Cardiac muscle cell (in vitro differentiated cells and primary cell): ENCODE measurements at regions not wholly inside any gene's neighbourhood (a gene's known extent, or its start where the extent isn't known, plus 50 kb on each side); places are given as distances from the start of the nearest gene placed in this dataset.

Experiments used
- DNase-seq, 2 donors: peaks; one replicate each; pipeline versions ENCODE4 v3.0.0 to v3.0.0-alpha.2; 2010 to 2017; ENCODE audit warnings: low read depth in 1 of 2, low spot score in 1 of 2
- H3K27ac ChIP-seq: fragments of 200-600 bp; sonication (generic); 2 replicates; pipeline ENCODE4 v1.5.1; 2016
- H3K27me3 ChIP-seq: fragments of 200-600 bp; sonication (generic); 2 replicates; pipeline ENCODE4 v1.6.0; 2016; ENCODE audit warnings: control low read depth
- H3K36me3 ChIP-seq: fragments of 200-600 bp; sonication (generic); 2 replicates; pipeline ENCODE4 v1.5.1; 2016; ENCODE audit warnings: control low read depth
- H3K4me1 ChIP-seq: fragments of 200-600 bp; sonication (generic); 2 replicates; pipeline ENCODE4 v1.8.1; 2017; ENCODE audit warnings: low read depth, mild to moderate bottlenecking, mixed run types
- H3K4me3 ChIP-seq: fragments of 200-600 bp; sonication (generic); 2 replicates; pipeline ENCODE4 v1.5.1; 2016; ENCODE audit warnings: mild to moderate bottlenecking
- H3K9me3 ChIP-seq: fragments of 200-600 bp; sonication (generic); 2 replicates; pipeline ENCODE4 v1.5.1; 2017; ENCODE audit warnings: low read depth, mild to moderate bottlenecking, control low read depth
- CTCF ChIP-seq: IDR thresholded peaks from 2 replicates; pipeline ENCODE4 v1.5.1; 2012; ENCODE audit warnings: low read depth, mild to moderate bottlenecking, low read length

GRCh38 chr14:76264384-76264783 lies 111.6 kb upstream of the ESRRB start:
- no peak overlapping the region for H3K4me3 ChIP-seq
- TF ChIP-seq CTCF = no peak
- no peaks in the 10 kb centered on the region for H3K9me3 ChIP-seq
- H3K4me1 ChIP-seq = no peaks in the 10 kb centered on the region
- H3K27me3 ChIP-seq = no peaks in the 10 kb centered on the region
- no peaks in the 10 kb centered on the region for H3K36me3 ChIP-seq
- no peak overlapping the region for H3K27ac ChIP-seq
- no peak for DNase-seq

GRCh38 chr14:76267322-76268046 lies 108.5 kb upstream of the ESRRB start:
- peak; percentile 29 for TF ChIP-seq CTCF
- Histone ChIP-seq H3K4me1 (no peaks in the 10 kb centered on the region), H3K27me3 (no peaks in the 10 kb centered on the region), H3K9me3 (no peaks in the 10 kb centered on the region), H3K27ac (no peak overlapping the region), H3K4me3 (no peak overlapping the region), H3K36me3 (no peaks in the 10 kb centered on the region)
- DNase-seq = peak in 1 of 2 donors; percentile 78

GRCh38 chr14:76268047-76268431 lies 107.9 kb upstream of the ESRRB start:
- Histone ChIP-seq H3K36me3 (no peaks in the 10 kb centered on the region), H3K4me3 (no peak overlapping the region), H3K9me3 (no peaks in the 10 kb centered on the region), H3K4me1 (no peaks in the 10 kb centered on the region), H3K27me3 (no peaks in the 10 kb centered on the region), H3K27ac (no peak overlapping the region)
- no peak for TF ChIP-seq CTCF
- DNase-seq = no peak

- Histone ChIP-seq H3K9me3 (no peaks in the 10 kb centered on the region), H3K27ac (no peak overlapping the region), H3K4me3 (no peak overlapping the region), H3K27me3 (no peaks in the 10 kb centered on the region), H3K4me1 (no peaks in the 10 kb centered on the region), H3K36me3 (no peaks in the 10 kb centered on the region)
- no peak for TF ChIP-seq CTCF
- DNase-seq = no peak
Measured at GRCh38 chr14:76268700-76269099, 107.2 kb upstream of the ESRRB start.

- Histone ChIP-seq H3K9me3 (no peaks in the 10 kb centered on the region), H3K4me3 (no peak overlapping the region), H3K27ac (no peak overlapping the region), H3K4me1 (no peaks in the 10 kb centered on the region), H3K27me3 (no peaks in the 10 kb centered on the region), H3K36me3 (no peaks in the 10 kb centered on the region)
- no peak for DNase-seq
- no peak for TF ChIP-seq CTCF
Measured at GRCh38 chr14:76271041-76271755, 104.7 kb upstream of the ESRRB start.
